H1 (cell line): ENCODE measurements at regions not wholly inside any gene's neighbourhood (a gene's known extent, or its start where the extent isn't known, plus 50 kb on each side); places are given as distances from the start of the nearest gene placed in this dataset.

Experiments used
- BRCA1 ChIP-seq: IDR thresholded peaks from 2 replicates; pipeline ENCODE4 v1.6.1; 2012; ENCODE audit warnings: low read depth, low read length, improper control_type of control experiment
- CHD2 ChIP-seq: IDR thresholded peaks from 2 replicates; pipeline ENCODE4 v1.6.1; 2012; ENCODE audit warnings: low read length, improper control_type of control experiment
- POU5F1 ChIP-seq: IDR thresholded peaks from 2 replicates; pipeline ENCODE4 v1.6.1; 2011; ENCODE audit warnings: low read depth, mild to moderate bottlenecking, low read length, moderate library complexity
- RFX5 ChIP-seq: IDR thresholded peaks from 2 replicates; pipeline ENCODE4 v1.6.1; 2011; ENCODE audit warnings: low read depth, low read length, improper control_type of control experiment, borderline replicate concordance

DNA sequence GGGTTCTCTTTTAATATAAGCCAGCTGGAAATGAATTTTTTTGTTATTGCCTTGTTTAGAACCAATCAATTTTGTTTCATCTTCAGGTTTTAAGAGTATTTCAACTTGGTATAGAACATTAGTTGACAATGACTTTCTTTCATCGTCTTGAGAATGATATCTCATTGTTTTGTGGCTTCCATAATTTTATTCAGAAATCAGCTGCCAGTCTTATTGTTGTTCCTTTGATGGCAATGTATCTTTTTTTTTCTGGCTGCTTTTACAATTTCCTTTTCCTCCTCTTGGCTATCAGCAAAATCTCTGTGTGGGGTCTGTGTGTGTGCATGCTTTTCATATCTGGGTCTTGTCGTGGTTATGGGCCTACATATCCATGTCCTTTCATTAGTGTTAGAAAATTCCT is 1536.4 kb upstream of the TENM3 start (continued):
- TF ChIP-seq POU5F1 (no peak), RFX5 (no peak), BRCA1 (no peak), CHD2 (no peak)
